ENCODE measurements at regions not wholly inside any gene's neighbourhood (a gene's known extent, or its start where the extent isn't known, plus 50 kb on each side); places are given as distances from the start of the nearest gene placed in this dataset.

- Histone ChIP-seq H3K27me3 (ENCODE audit: control insufficient read depth, insufficient read depth, low read length) (no peaks in the 10 kb centered on the region), H3K4me1 (ENCODE audit: control insufficient read depth in 2 of 3, insufficient read depth in 2 of 3, low read depth in 1 of 3, low read length in 3 of 3) (no peaks in the 10 kb centered on the region), H3K9me3 (ENCODE audit: control insufficient read depth in 2 of 3, insufficient read depth in 1 of 3, low read length in 3 of 3) (no peaks in the 10 kb centered on the region), H3K36me3 (ENCODE audit: control insufficient read depth in 2 of 3, insufficient read depth in 3 of 3, low read length in 3 of 3) (no peaks in the 10 kb centered on the region), H3K27ac (ENCODE audit: low read depth in 2 of 2, low read length in 2 of 2) (no peak overlapping the region), H3K4me3 (ENCODE audit: low read length in 3 of 3) (no peak overlapping the region), H3K9ac (ENCODE audit: low read length in 3 of 3) (no peak overlapping the region)
- no peak for TF ChIP-seq CTCF (IDR thresholded peaks at IDR 0.05; ENCODE audit: borderline replicate concordance, extremely low read depth, insufficient read depth)
- DNase-seq (no peak), FAIRE-seq (no peak)
- intact Hi-C loops (cut with DNase I), result no loop called here
These were observed 107.6 kb upstream of the APCDD1 start for GRCh38 chr18:10346749-10347415.

DNA sequence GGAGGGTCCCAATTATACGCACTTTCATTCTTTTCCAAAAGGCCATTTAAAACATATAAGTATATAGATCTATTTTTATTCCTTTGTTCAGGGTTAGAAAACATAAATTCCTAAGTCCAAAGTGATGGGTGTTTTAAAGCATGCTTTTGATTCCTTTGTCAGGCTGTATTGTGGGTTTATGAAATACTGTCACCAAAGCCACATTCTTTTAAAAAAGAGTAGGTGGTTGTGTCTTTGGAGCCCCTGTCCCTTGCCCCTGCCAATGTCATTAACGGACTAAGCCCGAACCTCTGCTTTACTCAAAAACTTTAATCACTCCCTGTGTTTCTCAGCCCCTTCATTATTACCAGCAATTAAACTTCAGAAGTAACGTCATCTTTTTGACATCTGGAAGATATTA, 104.9 kb upstream of the APCDD1 start:
- Histone ChIP-seq H3K9me3 (ENCODE audit: control insufficient read depth in 2 of 3, insufficient read depth in 1 of 3, low read length in 3 of 3) (no peaks in the 10 kb centered on the region), H3K27ac (ENCODE audit: low read depth in 2 of 2, low read length in 2 of 2) (no peak overlapping the region), H3K27me3 (ENCODE audit: control insufficient read depth, insufficient read depth, low read length) (no peaks in the 10 kb centered on the region), H3K4me1 (ENCODE audit: control insufficient read depth in 2 of 3, insufficient read depth in 2 of 3, low read depth in 1 of 3, low read length in 3 of 3) (no peaks in the 10 kb centered on the region), H3K36me3 (ENCODE audit: control insufficient read depth in 2 of 3, insufficient read depth in 3 of 3, low read length in 3 of 3) (no peaks in the 10 kb centered on the region), H3K9ac (ENCODE audit: low read length in 3 of 3) (no peak overlapping the region), H3K4me3 (ENCODE audit: low read length in 3 of 3) (no peak overlapping the region)
- FAIRE-seq (no peak), DNase-seq (peak in 1 of 5 donors; percentile 14)
- TF ChIP-seq CTCF (IDR thresholded peaks at IDR 0.05; ENCODE audit: borderline replicate concordance, extremely low read depth, insufficient read depth), result no peak
- intact Hi-C loops (cut with DNase I), result no loop called here

GRCh38 chr18:10350661-10351060, 103.8 kb upstream of the APCDD1 start:
- no peak for FAIRE-seq
- Histone ChIP-seq H3K36me3 (ENCODE audit: control insufficient read depth in 2 of 3, insufficient read depth in 3 of 3, low read length in 3 of 3) (no peaks in the 10 kb centered on the region), H3K27me3 (ENCODE audit: control insufficient read depth, insufficient read depth, low read length) (no peaks in the 10 kb centered on the region), H3K27ac (ENCODE audit: low read depth in 2 of 2, low read length in 2 of 2) (no peak overlapping the region), H3K9me3 (ENCODE audit: control insufficient read depth in 2 of 3, insufficient read depth in 1 of 3, low read length in 3 of 3) (no peaks in the 10 kb centered on the region), H3K4me3 (ENCODE audit: low read length in 3 of 3) (no peak overlapping the region), H3K4me1 (ENCODE audit: control insufficient read depth in 2 of 3, insufficient read depth in 2 of 3, low read depth in 1 of 3, low read length in 3 of 3) (no peaks in the 10 kb centered on the region), H3K9ac (ENCODE audit: low read length in 3 of 3) (no peak overlapping the region)
- intact Hi-C loops (cut with DNase I), result no loop called here
- no peak for TF ChIP-seq CTCF (IDR thresholded peaks at IDR 0.05; ENCODE audit: borderline replicate concordance, extremely low read depth, insufficient read depth)
- DNase-seq, result peak in 1 of 5 donors; percentile 19

All from kidney (tissue), 13 donors.